K562 (cell line): ENCODE measurements at regions not wholly inside any gene's neighbourhood (a gene's known extent, or its start where the extent isn't known, plus 50 kb on each side); places are given as distances from the start of the nearest gene placed in this dataset.

ENCODE experiments used
- ATAC-seq: fragments of 200-7000 bp; cut with Tn5 transposase; 3 replicates; pipeline ENCODE4 v1.9.1; 2020; ENCODE audit warnings: moderate library complexity
- BruUV-seq: library from RNA; stranded (reverse); fragments of 400-500 nt; replicated peaks from 2 replicates; lab custom pipeline; 2021; lab: Mats Ljungman, UMichigan
- CTCF ChIA-PET: fragments of 300-600 bp; formaldehyde crosslinking; extraction: SDS; loops from one replicate; lab custom pipeline; 2021; ENCODE audit warnings: low intra/inter-chr PET ratio; lab: Yijun Ruan, JAX
- POLR2A ChIA-PET: fragments of 300-600, 350-650 bp; sonication (Branson Sonifier 250); formaldehyde crosslinking; extraction: SDS; loops from one replicate; lab custom pipeline; 2021; ENCODE audit warnings: antibody characterized with exemption, inconsistent platforms; lab: Yijun Ruan, JAX
- DNase-seq, 4 experiments: peaks; one replicate each; pipeline versions ENCODE4 v3.0.0 to v3.0.0-alpha.2; 2011 to 2018; ENCODE audit warnings: low spot score in 3 of 4, mixed read lengths in 3 of 4; ENCODE audit errors: extremely low read depth in 1 of 4
- FAIRE-seq: peaks from 2 replicates; lab custom pipeline; 2011; peaks lifted over from hg19 to GRCh38; lab: Jason Lieb, UNC
- H2AFZ ChIP-seq: 2 replicates; pipeline ENCODE4 v1.6.0; 2011; ENCODE audit warnings: low read depth, low read length, control low read depth, inconsistent platforms
- H3K27ac ChIP-seq: fragments of 200-600 bp; 3 replicates; pipeline ENCODE4 v1.8.0; 2011; ENCODE audit warnings: low read depth, mild to moderate bottlenecking, control low read depth, inconsistent platforms, low read length, moderate library complexity, mixed read lengths; ENCODE audit errors: extremely low read depth
- H3K27me3 ChIP-seq, 2 experiments: fragments of 300-600 bp in 1 of 2; 2 replicates in 1 of 2; 3 replicates in 1 of 2; pipeline versions ENCODE4 v1.6.0 to v1.8.0; 2011; ENCODE audit warnings: inconsistent platforms in 2 of 2, low read length in 2 of 2, mild to moderate bottlenecking in 1 of 2, mixed read lengths in 1 of 2, moderate library complexity in 1 of 2; ENCODE audit not compliant: control insufficient read depth in 2 of 2, insufficient read depth in 2 of 2
- H3K36me3 ChIP-seq: fragments of 300-600 bp; 3 replicates; pipeline ENCODE4 v1.8.0; 2011; ENCODE audit warnings: mild to moderate bottlenecking, low read length, inconsistent platforms; ENCODE audit not compliant: control insufficient read depth, insufficient read depth
- H3K4me1 ChIP-seq, 2 experiments: fragments of 200-600 bp in 1 of 2; replicated peaks in 1 of 2; 2 replicates in 1 of 2; 3 replicates in 1 of 2; pipeline versions ENCODE4 v1.5.1 to v1.8.0; 2011; ENCODE audit warnings: inconsistent platforms in 2 of 2, low read length in 2 of 2, mild to moderate bottlenecking in 1 of 2, mixed read lengths in 1 of 2, moderate library complexity in 1 of 2; ENCODE audit not compliant: control insufficient read depth in 2 of 2, insufficient read depth in 2 of 2
- H3K4me2 ChIP-seq: 2 replicates; pipeline ENCODE4 v1.6.1; 2011; ENCODE audit warnings: low read length, control low read depth, inconsistent platforms, mixed read lengths; ENCODE audit not compliant: insufficient read depth
- H3K4me3 ChIP-seq: fragments of 200-600 bp; sonication (generic), shearing (Covaris generic); 2 replicates; pipeline ENCODE4 v1.5.1; 2016; ENCODE audit warnings: control low read depth, inconsistent platforms
- H3K79me2 ChIP-seq: fragments of 200-600 bp; 3 replicates; pipeline ENCODE4 v1.8.0; 2011; ENCODE audit warnings: low read length, inconsistent platforms; ENCODE audit not compliant: control insufficient read depth, insufficient read depth
- H3K9ac ChIP-seq, 2 experiments: 2 replicates each; pipeline versions ENCODE4 v1.6.0 to v1.6.1; 2011; ENCODE audit warnings: low read depth in 2 of 2, low read length in 2 of 2, control low read depth in 1 of 2, inconsistent platforms in 1 of 2, mild to moderate bottlenecking in 1 of 2, mixed read lengths in 1 of 2; ENCODE audit not compliant: insufficient read depth in 1 of 2
- H3K9me1 ChIP-seq: one replicate; pipeline ENCODE4 v1.6.0; 2011; ENCODE audit warnings: inconsistent platforms, mild to moderate bottlenecking, low read length, moderate library complexity; ENCODE audit not compliant: control insufficient read depth, insufficient read depth
- H3K9me3 ChIP-seq: replicated peaks from 2 replicates; pipeline ENCODE4 v1.5.1; 2011; ENCODE audit warnings: low read depth, low read length, inconsistent platforms; ENCODE audit not compliant: control insufficient read depth, insufficient read depth
- H4K20me1 ChIP-seq: replicated peaks from 2 replicates; pipeline ENCODE4 v1.6.1; 2011; ENCODE audit warnings: low read length, inconsistent platforms, mixed read lengths; ENCODE audit not compliant: control insufficient read depth, insufficient read depth
- ATF3 ChIP-seq, 2 experiments: fragments of 450-650 bp in 1 of 2; sonication (generic) in 1 of 2; formaldehyde crosslinking in 1 of 2; IDR thresholded peaks in 1 of 2; conservative IDR thresholded peaks in 1 of 2; 2 replicates each; pipeline versions ENCODE4 v1.6.1 to v1.8.1; 2016 to 2023; ENCODE audit warnings: mild to moderate bottlenecking in 2 of 2, moderate library complexity in 2 of 2, inconsistent platforms in 1 of 2, missing genetic modification reagents in 1 of 2
- CREM ChIP-seq: IDR thresholded peaks from 2 replicates; pipeline ENCODE4 v1.6.1; 2014; ENCODE audit warnings: antibody characterized with exemption, low read depth
- ZBTB33 ChIP-seq: sonication (generic); formaldehyde crosslinking; IDR thresholded peaks from 2 replicates; pipeline ENCODE4 v1.8.1; 2023; ENCODE audit warnings: mild to moderate bottlenecking, missing genetic modification reagents
- ZNF274 ChIP-seq: IDR thresholded peaks from 2 replicates; pipeline ENCODE4 v1.6.1; 2011; ENCODE audit warnings: low read depth, mild to moderate bottlenecking, low read length, moderate library complexity, borderline replicate concordance
- ZNF79 ChIP-seq: fragments of 250-450 bp; sonication (Bioruptor Pico); IDR thresholded peaks from 2 replicates; pipeline ENCODE4 v1.4.0; 2020; ENCODE audit warnings: low read depth, mild to moderate bottlenecking, moderate library complexity
- WGBS: fragments of 100-300 bp; shearing (Covaris generic); methylation state at CpG from one replicate; pipeline ENCODE4 v1.1.6; 2016; ENCODE audit warnings: low coverage, mixed read lengths; ENCODE audit not compliant: insufficient coverage; ENCODE audit errors: missing lambda C conversion rate; 5-methylcytosine and 5-hydroxymethylcytosine counted together
- in situ Hi-C: fragments of 300-500 bp; cut with MboI; formaldehyde crosslinking; loops from 4 replicates; pipeline ENCODE4 v1.15.0; 2018; ENCODE audit warnings: inconsistent platforms, mixed read lengths
- intact Hi-C: fragments of 100-400 bp; cut with micrococcal nuclease; formaldehyde crosslinking; loops from 2 replicates; pipeline ENCODE4 v1.14.2; 2022

GRCh38 chr4:152206185-152206584 is 329.7 kb downstream of the FBXW7 start (continued):
- TF ChIP-seq ZNF274 (no peak), ZNF79 (no peak), CREM (no peak)

GRCh38 chr4:152202415-152202814 is 333.5 kb downstream of the FBXW7 start:
- TF ChIP-seq ATF3 (IDR thresholded peaks at IDR 0.05), result peak; percentile 43
- TF ChIP-seq ATF3 (CRISPR knock-in tag; conservative IDR thresholded peaks at IDR 0.05), result no peak
- no peak for TF ChIP-seq ZBTB33 (CRISPR knock-in tag)
- Histone ChIP-seq H2AFZ (no peak overlapping the region), H3K36me3 (no peaks in the 10 kb centered on the region), H3K79me2 (no peaks in the 10 kb centered on the region), H4K20me1 (no peaks in the 10 kb centered on the region), H3K9me3 (no peaks in the 10 kb centered on the region), H3K4me1 (no peaks in the 10 kb centered on the region), H3K9me1 (no peaks in the 10 kb centered on the region), H3K4me2 (no peak overlapping the region), H3K27ac (no peak overlapping the region), H3K27me3 (peaks cover 8 to 38% of the 10 kb centered on the region in 2 experiments; a peak in 4 of 5 replicates), H3K4me3 (no peak overlapping the region), H3K9ac (no peak overlapping the region)
- ATAC-seq, result no peak
- no peak for DNase-seq
- intact Hi-C loops (no loop called here), in situ Hi-C loops (no loop called here)
- BruUV-seq, result no TSS peak
- ChIA-PET CTCF (no interaction called here), POLR2A (no interaction called here)
- FAIRE-seq, result no peak
- WGBS, result 3% methylated on average over 3 of the region's 3 CpGs
